ENCODE measurements at regions not wholly inside any gene's neighbourhood (a gene's known extent, or its start where the extent isn't known, plus 50 kb on each side); places are given as distances from the start of the nearest gene placed in this dataset.

GRCh38 chr3:82567029-82567600 is 805.7 kb upstream of the GBE1 start:
- POLR2A ChIA-PET, result no interaction called here
- no peak for TF ChIP-seq DPF2 (IDR thresholded peaks at IDR 0.05)
- TF ChIP-seq ESRRB (CRISPR knock-in tag; IDR thresholded peaks at IDR 0.05; ENCODE audit: borderline replicate concordance), result no peak
- TF ChIP-seq, protein P1, sequence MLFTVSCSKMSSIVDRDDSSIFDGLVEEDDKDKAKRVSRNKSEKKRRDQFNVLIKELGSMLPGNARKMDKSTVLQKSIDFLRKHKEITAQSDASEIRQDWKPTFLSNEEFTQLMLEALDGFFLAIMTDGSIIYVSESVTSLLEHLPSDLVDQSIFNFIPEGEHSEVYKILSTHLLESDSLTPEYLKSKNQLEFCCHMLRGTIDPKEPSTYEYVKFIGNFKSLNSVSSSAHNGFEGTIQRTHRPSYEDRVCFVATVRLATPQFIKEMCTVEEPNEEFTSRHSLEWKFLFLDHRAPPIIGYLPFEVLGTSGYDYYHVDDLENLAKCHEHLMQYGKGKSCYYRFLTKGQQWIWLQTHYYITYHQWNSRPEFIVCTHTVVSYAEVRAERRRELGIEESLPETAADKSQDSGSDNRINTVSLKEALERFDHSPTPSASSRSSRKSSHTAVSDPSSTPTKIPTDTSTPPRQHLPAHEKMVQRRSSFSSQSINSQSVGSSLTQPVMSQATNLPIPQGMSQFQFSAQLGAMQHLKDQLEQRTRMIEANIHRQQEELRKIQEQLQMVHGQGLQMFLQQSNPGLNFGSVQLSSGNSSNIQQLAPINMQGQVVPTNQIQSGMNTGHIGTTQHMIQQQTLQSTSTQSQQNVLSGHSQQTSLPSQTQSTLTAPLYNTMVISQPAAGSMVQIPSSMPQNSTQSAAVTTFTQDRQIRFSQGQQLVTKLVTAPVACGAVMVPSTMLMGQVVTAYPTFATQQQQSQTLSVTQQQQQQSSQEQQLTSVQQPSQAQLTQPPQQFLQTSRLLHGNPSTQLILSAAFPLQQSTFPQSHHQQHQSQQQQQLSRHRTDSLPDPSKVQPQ (CRISPR knock-in tag; IDR thresholded peaks at IDR 0.05; ENCODE audit: borderline replicate concordance), result no peak
- no peak for TF ChIP-seq MCM2 (IDR thresholded peaks at IDR 0.05; ENCODE audit: low read depth)
- TF ChIP-seq ZNF263 (CRISPR knock-in tag; IDR thresholded peaks at IDR 0.05; ENCODE audit: borderline replicate concordance), result no peak
- Histone ChIP-seq H3K36me3 (ENCODE audit: control insufficient read depth, insufficient read depth, low read length) (no peaks in the 10 kb centered on the region), H3K27me3 (ENCODE audit: control insufficient read depth in 2 of 2, insufficient read depth in 2 of 2, low read length in 2 of 2) (no peaks in the 10 kb centered on the region), H3K27ac (ENCODE audit: extremely low read depth, low read depth, low read length) (no peak overlapping the region), H2AFZ (ENCODE audit: low read depth, low read length) (no peak overlapping the region), H3K9me3 (replicated peaks; ENCODE audit: control insufficient read depth, insufficient read depth, low read depth, low read length) (no peaks in the 10 kb centered on the region), H3K9ac (ENCODE audit: insufficient read depth in 1 of 2, low read depth in 2 of 2, low read length in 2 of 2) (no peak overlapping the region), H3K4me1 (replicated peaks in 1 of 2; ENCODE audit: control insufficient read depth in 2 of 2, insufficient read depth in 2 of 2, low read length in 2 of 2) (no peaks in the 10 kb centered on the region), H3K4me3 (no peak overlapping the region), H3K79me2 (ENCODE audit: control insufficient read depth, insufficient read depth, low read length) (no peaks in the 10 kb centered on the region), H3K4me2 (ENCODE audit: insufficient read depth, low read length) (no peak overlapping the region), H3K9me1 (ENCODE audit: control insufficient read depth, insufficient read depth, low read length) (no peaks in the 10 kb centered on the region), H4K20me1 (replicated peaks; ENCODE audit: control insufficient read depth, insufficient read depth, low read length) (no peaks in the 10 kb centered on the region)
- DNase-seq (ENCODE audit: extremely low read depth in 1 of 4, low spot score in 3 of 4) (no peak), FAIRE-seq (no peak), ATAC-seq (no peak)
- no TSS peak for BruUV-seq (replicated peaks)
- in situ Hi-C loops (cut with MboI) (no loop called here), intact Hi-C loops (cut with micrococcal nuclease) (no loop called here)
- CTCF ChIA-PET (ENCODE audit: low intra/inter-chr PET ratio), result no interaction called here
- 0% methylated on average over 4 of the region's 4 CpGs for WGBS (ENCODE audit: insufficient coverage, low coverage, missing lambda C conversion rate)
